ENCODE measurements at regions not wholly inside any gene's neighbourhood (a gene's known extent, or its start where the extent isn't known, plus 50 kb on each side); places are given as distances from the start of the nearest gene placed in this dataset.

- TF ChIP-seq CTCF (IDR thresholded peaks at IDR 0.05) (no peak), ZFX (IDR thresholded peaks at IDR 0.05; ENCODE audit: borderline replicate concordance) (no peak)
These were observed 108.4 kb upstream of the FAM241A start for GRCh38 chr4:112036886-112037285.
